ENCODE measurements at regions not wholly inside any gene's neighbourhood (a gene's known extent, or its start where the extent isn't known, plus 50 kb on each side); places are given as distances from the start of the nearest gene placed in this dataset.

GRCh38 chr5:168070761-168071160 is 220.7 kb upstream of the WWC1 start:
- no peak overlapping the region for H3K4me3 ChIP-seq
- H3K27me3 ChIP-seq (replicated peaks in 1 of 7): no peaks in the 10 kb centered on the region
- H3K9me3 ChIP-seq: no peaks in the 10 kb centered on the region
- DNase-seq: no peak
- 43 to 89% (median 70%) methylated on average over 1 of the region's 1 CpG for WGBS, 5 donors
- intact Hi-C loops (cut with DNase I; ENCODE audit: low total_unique reads): no loop called here
- H3K27ac ChIP-seq: no peak overlapping the region
- no peaks in the 10 kb centered on the region for H3K36me3 ChIP-seq
- H3K4me1 ChIP-seq: no peaks in the 10 kb centered on the region
- TF ChIP-seq POLR2AphosphoS5 (IDR thresholded peaks at IDR 0.05) (no peak), CTCF (IDR thresholded peaks at IDR 0.05 in 8 of 11, conservative IDR thresholded peaks at IDR 0.05 in 3 of 11) (no peak), POLR2A (IDR thresholded peaks at IDR 0.05) (no peak)

GRCh38 chr5:168072665-168073064 is 218.8 kb upstream of the WWC1 start:
- TF ChIP-seq POLR2AphosphoS5 (IDR thresholded peaks at IDR 0.05) (no peak), POLR2A (IDR thresholded peaks at IDR 0.05) (no peak), CTCF (IDR thresholded peaks at IDR 0.05 in 8 of 11, conservative IDR thresholded peaks at IDR 0.05 in 3 of 11) (no peak)
- H3K27me3 ChIP-seq (replicated peaks in 1 of 7): no peaks in the 10 kb centered on the region
- H3K4me1 ChIP-seq: no peaks in the 10 kb centered on the region
- no peak overlapping the region for H3K4me3 ChIP-seq
- WGBS, 5 donors: 71 to 93% (median 89%) methylated on average over 6 of the region's 6 CpGs
- H3K27ac ChIP-seq: no peak overlapping the region
- H3K9me3 ChIP-seq: no peaks in the 10 kb centered on the region
- intact Hi-C loops (cut with DNase I; ENCODE audit: low total_unique reads): no loop called here
- H3K36me3 ChIP-seq: no peaks in the 10 kb centered on the region
- DNase-seq: no peak

- intact Hi-C loops (cut with DNase I; ENCODE audit: low total_unique reads): no loop called here
- 89 to 97% (median 92%) methylated on average over 5 of the region's 5 CpGs for WGBS, 5 donors
Observed at GRCh38 chr5:168073311-168073710, 218.1 kb upstream of the WWC1 start.

More at GRCh38 chr5:168073311-168073710, 218.1 kb upstream of the WWC1 start:
- H3K27ac ChIP-seq: no peak overlapping the region
- peaks cover 0 to 3% (median 0%) of the 10 kb centered on the region in 8 donors for H3K9me3 ChIP-seq
- no peaks in the 10 kb centered on the region for H3K36me3 ChIP-seq
- H3K4me3 ChIP-seq: no peak overlapping the region
- no peak for DNase-seq
- H3K27me3 ChIP-seq (replicated peaks in 1 of 7): no peaks in the 10 kb centered on the region
- TF ChIP-seq POLR2A (IDR thresholded peaks at IDR 0.05) (no peak), POLR2AphosphoS5 (IDR thresholded peaks at IDR 0.05) (no peak), CTCF (IDR thresholded peaks at IDR 0.05 in 8 of 11, conservative IDR thresholded peaks at IDR 0.05 in 3 of 11) (no peak)
- H3K4me1 ChIP-seq: no peaks in the 10 kb centered on the region
